Hepatocyte (in vitro differentiated cells): ENCODE measurements at regions not wholly inside any gene's neighbourhood (a gene's known extent, or its start where the extent isn't known, plus 50 kb on each side); places are given as distances from the start of the nearest gene placed in this dataset.

Experiments used
- EZH2 ChIP-seq: fragments of 200-600 bp; sonication (generic); IDR thresholded peaks from 2 replicates; pipeline ENCODE4 v1.6.1; 2016; ENCODE audit warnings: antibody characterized with exemption, mild to moderate bottlenecking, borderline replicate concordance
- EZH2phosphoT487 ChIP-seq: fragments of 200-600 bp; sonication (generic); IDR thresholded peaks from one replicate; pipeline ENCODE4 v1.6.1; 2018; ENCODE audit warnings: antibody characterized with exemption, mild to moderate bottlenecking, low read depth, moderate library complexity; ENCODE audit not compliant: unreplicated experiment, severe bottlenecking
- TF ChIP-seq, protein P1 (sequence below): fragments of 200-600 bp; sonication (generic); IDR thresholded peaks from 2 replicates; pipeline ENCODE4 v1.5.1; 2016; ENCODE audit warnings: antibody characterized with exemption, mild to moderate bottlenecking; ENCODE audit not compliant: poor library complexity

DNA sequence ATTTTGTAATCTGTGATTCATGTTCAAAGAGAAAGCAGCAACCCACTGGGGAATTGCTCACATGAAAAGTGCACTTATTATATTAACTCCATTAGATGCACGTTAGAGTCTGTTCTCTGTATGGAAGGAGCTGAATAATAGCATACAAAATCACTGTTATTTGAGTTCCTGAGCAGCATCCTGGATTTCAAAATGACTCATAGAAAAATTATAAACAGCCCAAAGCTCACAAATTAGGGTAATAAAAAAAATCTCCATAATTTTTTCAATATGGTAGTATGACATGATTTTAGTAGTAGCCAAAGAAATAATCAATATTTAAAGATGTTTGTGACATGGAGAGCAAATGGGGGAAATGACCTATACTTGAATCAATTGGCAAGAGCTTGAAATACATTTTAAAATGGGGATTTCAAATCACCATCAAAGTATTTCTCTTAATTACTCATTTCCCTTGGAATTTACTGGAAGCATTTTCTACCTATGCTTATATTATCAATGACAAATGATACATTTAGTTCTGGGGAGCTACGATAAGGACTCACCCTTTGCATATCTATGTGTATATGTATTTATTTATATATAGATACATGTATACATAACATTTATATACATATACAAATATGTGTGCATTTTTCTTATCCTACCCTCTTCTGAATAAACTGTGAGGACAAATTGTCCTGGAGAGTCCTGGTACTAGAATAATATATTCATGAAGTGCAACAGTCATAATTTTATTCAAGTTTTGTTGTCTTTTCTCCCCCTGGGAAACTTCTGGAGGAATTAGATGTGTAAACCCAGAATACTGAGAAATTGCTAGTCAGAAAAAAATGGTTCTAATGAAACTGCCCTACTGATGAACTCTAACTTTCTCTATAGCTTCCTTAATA is 116.3 kb downstream of the RPL22L1 start:
- TF ChIP-seq, protein P1, sequence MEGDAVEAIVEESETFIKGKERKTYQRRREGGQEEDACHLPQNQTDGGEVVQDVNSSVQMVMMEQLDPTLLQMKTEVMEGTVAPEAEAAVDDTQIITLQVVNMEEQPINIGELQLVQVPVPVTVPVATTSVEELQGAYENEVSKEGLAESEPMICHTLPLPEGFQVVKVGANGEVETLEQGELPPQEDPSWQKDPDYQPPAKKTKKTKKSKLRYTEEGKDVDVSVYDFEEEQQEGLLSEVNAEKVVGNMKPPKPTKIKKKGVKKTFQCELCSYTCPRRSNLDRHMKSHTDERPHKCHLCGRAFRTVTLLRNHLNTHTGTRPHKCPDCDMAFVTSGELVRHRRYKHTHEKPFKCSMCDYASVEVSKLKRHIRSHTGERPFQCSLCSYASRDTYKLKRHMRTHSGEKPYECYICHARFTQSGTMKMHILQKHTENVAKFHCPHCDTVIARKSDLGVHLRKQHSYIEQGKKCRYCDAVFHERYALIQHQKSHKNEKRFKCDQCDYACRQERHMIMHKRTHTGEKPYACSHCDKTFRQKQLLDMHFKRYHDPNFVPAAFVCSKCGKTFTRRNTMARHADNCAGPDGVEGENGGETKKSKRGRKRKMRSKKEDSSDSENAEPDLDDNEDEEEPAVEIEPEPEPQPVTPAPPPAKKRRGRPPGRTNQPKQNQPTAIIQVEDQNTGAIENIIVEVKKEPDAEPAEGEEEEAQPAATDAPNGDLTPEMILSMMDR = no peak
- no peak for TF ChIP-seq EZH2
- no peak for TF ChIP-seq EZH2phosphoT487
